Testis (tissue), 2 donors: ENCODE measurements at regions not wholly inside any gene's neighbourhood (a gene's known extent, or its start where the extent isn't known, plus 50 kb on each side); places are given as distances from the start of the nearest gene placed in this dataset.
A peak's percentile ranks its signal among the peaks of the same experiment; 100 is the strongest.

Experiments
- DNase-seq: peaks from one replicate; pipeline ENCODE4 v3.0.0-alpha.2; 2019
- H3K27ac ChIP-seq, 2 donors: fragments of 200-600 bp; sonication (generic); one replicate each; pipeline ENCODE4 v1.5.1; 2019
- H3K27me3 ChIP-seq: fragments of 200-600 bp; sonication (generic); one replicate; pipeline ENCODE4 v1.5.1; 2019
- H3K36me3 ChIP-seq: fragments of 200-600 bp; sonication (generic); one replicate; pipeline ENCODE4 v1.5.1; 2017; ENCODE audit warnings: low read depth; ENCODE audit errors: missing control alignments
- H3K4me1 ChIP-seq: fragments of 200-600 bp; sonication (generic); one replicate; pipeline ENCODE4 v1.5.1; 2019
- H3K4me3 ChIP-seq, 2 donors: fragments of 200-600 bp; sonication (generic); one replicate each; pipeline ENCODE4 v1.5.1; 2017 to 2019
- H3K9me3 ChIP-seq: fragments of 200-600 bp; sonication (generic); one replicate; pipeline ENCODE4 v1.5.1; 2017
- CTCF ChIP-seq, 3 experiments: fragments of 450-650 bp in 2 of 3; fragments of 200-600 bp in 1 of 3; sonication (generic) in 1 of 3; IDR thresholded peaks; one replicate each; pipeline ENCODE4 v1.5.1; 2016 to 2019; ENCODE audit warnings: antibody characterized with exemption in 3 of 3, mild to moderate bottlenecking in 2 of 3, moderate library complexity in 1 of 3
- POLR2A ChIP-seq: fragments of 450-650 bp; IDR thresholded peaks from one replicate; pipeline ENCODE4 v1.6.1; 2017; ENCODE audit warnings: antibody characterized with exemption, mild to moderate bottlenecking, moderate library complexity
- WGBS, 2 donors: methylation state at CpG; one replicate each; pipeline ENCODE4 v1.1.5; 2018; 5-methylcytosine and 5-hydroxymethylcytosine counted together
- intact Hi-C: fragments of 100-400 bp; cut with DNase I; formaldehyde crosslinking; loops from one replicate; pipeline ENCODE4 v1.15.1; 2023; ENCODE audit warnings: low total_unique reads

DNA sequence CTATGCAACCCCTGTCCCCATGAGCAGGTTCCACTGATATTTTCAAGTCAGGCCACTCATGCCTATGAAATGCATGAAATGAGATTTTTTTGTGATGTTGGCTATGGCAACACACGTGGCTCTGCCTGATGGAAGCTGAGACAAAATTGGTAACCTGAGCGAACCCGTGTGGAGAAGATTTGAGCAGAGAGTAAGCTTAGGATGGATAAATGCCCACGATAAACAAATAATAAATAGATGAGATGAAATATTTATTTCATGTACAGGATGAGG lies 153.4 kb upstream of the IER5L start:
- DNase-seq = no peak
- WGBS, 2 donors = 62 to 71% methylated on average over 4 of the region's 4 CpGs
- Histone ChIP-seq H3K36me3 (no peaks in the 10 kb centered on the region), H3K9me3 (no peaks in the 10 kb centered on the region), H3K27me3 (no peaks in the 10 kb centered on the region), H3K27ac (no peak overlapping the region), H3K4me3 (no peak overlapping the region), H3K4me1 (peaks cover 38% of the 10 kb centered on the region)
- TF ChIP-seq POLR2A = no peak
- no peak for TF ChIP-seq CTCF (IDR thresholded peaks at IDR 0.05)
- intact Hi-C loops = no loop called here

DNA sequence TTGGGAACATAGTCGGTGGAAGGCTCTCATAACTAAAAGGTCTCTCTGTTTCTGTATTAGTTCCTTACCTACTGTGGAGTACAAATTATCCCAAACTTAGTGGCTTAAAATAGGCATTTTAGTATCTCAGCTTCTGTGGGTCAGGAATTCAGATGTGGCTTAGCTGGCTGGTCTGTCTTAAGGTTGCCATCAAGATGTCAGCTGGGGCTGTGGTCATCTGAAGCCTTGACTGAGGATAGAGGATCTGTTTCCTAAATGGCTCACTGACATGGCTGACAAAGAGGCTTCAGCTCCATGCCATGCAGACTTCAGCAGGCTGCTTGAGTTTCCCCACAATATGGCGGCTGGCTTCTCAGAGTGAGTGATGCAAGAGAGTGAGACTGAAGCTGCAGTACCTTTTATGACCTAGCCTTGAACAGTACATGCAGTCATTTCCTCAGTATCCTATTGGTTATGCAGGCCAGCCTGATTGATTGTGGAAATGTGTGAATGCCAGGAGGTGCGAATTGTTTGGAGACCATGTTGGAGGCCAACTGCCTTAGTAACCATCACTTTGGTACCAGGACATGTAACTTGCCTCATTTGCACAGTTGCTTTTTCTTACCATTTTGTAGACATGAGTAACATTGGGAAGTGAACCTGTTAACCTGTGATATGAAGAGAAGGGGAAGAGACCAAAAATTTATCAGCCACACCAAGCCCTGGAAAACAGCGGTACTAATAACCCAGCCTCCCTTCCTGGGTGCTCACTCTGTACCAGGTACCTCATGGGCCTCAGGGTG lies 152.8 kb upstream of the IER5L start:
- TF ChIP-seq CTCF (IDR thresholded peaks at IDR 0.05) = no peak
- TF ChIP-seq POLR2A = no peak
- 96% methylated on average over 4 of the region's 4 CpGs for WGBS, 2 donors
- Histone ChIP-seq H3K9me3 (no peaks in the 10 kb centered on the region), H3K36me3 (no peaks in the 10 kb centered on the region), H3K27me3 (no peaks in the 10 kb centered on the region), H3K4me1 (peaks cover 32% of the 10 kb centered on the region), H3K27ac (no peak overlapping the region), H3K4me3 (no peak overlapping the region)
- no peak for DNase-seq
- intact Hi-C loops = no loop called here

GRCh38 chr9:129328355-129329042 lies 150.4 kb upstream of the IER5L start:
- Histone ChIP-seq H3K36me3 (no peaks in the 10 kb centered on the region), H3K4me1 (peaks cover 23% of the 10 kb centered on the region), H3K9me3 (no peaks in the 10 kb centered on the region), H3K27me3 (no peaks in the 10 kb centered on the region), H3K27ac (peak overlapping the region; percentile 50 to 71), H3K4me3 (no peak overlapping the region)
- DNase-seq = no peak
- intact Hi-C loops = no loop called here
- TF ChIP-seq POLR2A = no peak
- TF ChIP-seq CTCF (IDR thresholded peaks at IDR 0.05) = no peak
- WGBS, 2 donors = 55 to 61% methylated on average over 12 to 13 of the region's 13 CpGs

DNA sequence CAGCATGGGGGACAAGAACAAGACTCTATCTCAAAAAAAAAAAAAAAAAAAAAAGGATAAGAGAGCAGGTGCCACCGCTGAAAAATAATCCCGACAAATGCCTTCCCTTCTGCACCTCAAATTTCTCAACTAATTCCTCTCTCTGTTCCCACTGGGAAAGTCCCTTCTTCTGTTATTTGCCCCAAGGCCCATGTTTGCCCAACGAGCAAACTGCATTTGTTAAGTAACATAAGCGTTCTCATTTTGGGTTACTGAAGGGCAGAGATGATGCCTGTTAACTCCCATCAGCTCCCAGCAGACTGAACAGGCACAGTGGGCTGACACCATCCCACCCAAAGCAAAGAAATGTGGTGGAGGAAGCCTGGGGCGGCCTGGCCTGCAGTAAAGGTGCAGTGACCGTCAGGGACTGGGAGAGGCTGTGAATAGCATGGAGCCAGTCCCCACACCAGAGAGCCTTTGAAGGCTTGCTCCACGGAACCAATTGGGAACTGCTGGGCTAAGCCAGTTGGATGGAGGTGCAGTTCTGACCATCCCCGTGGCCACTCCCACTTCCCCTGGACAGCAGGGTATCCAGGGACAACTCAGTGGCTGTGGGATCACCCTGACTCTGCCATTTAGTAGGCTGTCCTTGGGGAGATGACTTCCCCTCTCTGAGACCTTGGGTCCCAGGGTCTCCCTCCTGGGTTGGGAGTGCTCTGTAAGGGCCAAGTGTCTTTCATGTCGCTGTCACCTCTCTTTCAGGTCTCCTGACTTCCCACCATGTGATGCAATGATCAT lies 149.7 kb upstream of the IER5L start:
- H3K4me3 ChIP-seq = no peak overlapping the region
- intact Hi-C loops = no loop called here
- peak overlapping the region in 1 of 2 donors; percentile 71 for H3K27ac ChIP-seq
- WGBS, 2 donors = 81 to 84% methylated on average over 8 to 9 of the region's 9 CpGs
- H3K4me1 ChIP-seq = peaks cover 31% of the 10 kb centered on the region
- no peaks in the 10 kb centered on the region for H3K9me3 ChIP-seq
- no peak for TF ChIP-seq POLR2A
- no peak for TF ChIP-seq CTCF (IDR thresholded peaks at IDR 0.05)
- no peaks in the 10 kb centered on the region for H3K27me3 ChIP-seq
- no peak for DNase-seq
- H3K36me3 ChIP-seq = no peaks in the 10 kb centered on the region
